AG10803 (cell line): ENCODE measurements at regions not wholly inside any gene's neighbourhood (a gene's known extent, or its start where the extent isn't known, plus 50 kb on each side); places are given as distances from the start of the nearest gene placed in this dataset.

ENCODE experiments used
- DNase-seq: peaks from one replicate; pipeline ENCODE4 v3.0.0; 2010; ENCODE audit warnings: low read depth
- H3K4me3 ChIP-seq: 2 replicates; pipeline ENCODE4 v1.5.1; 2011; ENCODE audit warnings: mild to moderate bottlenecking, low read length, control low read depth
- CTCF ChIP-seq: conservative IDR thresholded peaks from 2 replicates; pipeline ENCODE4 v1.5.1; 2011; ENCODE audit warnings: mild to moderate bottlenecking, low read length, control low read depth, inconsistent platforms

DNA sequence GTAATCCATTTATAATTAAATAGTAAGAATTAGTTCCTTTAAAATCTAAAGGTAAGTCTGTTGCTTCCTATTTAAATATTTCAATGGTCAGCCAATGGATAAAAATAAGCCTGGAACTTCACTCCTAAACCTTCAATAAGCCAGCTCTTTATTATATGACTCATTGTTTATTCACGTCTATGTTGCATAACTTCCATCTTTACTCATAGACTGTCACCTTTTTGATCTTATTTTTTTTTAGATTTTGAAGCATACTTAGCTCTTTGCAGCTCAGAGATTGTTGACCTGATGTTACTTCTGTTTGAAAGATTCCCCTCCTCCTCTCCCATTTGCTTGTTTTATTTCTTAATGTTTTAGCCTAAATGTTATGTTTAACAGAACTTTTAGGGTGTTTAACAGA is 1571.2 kb upstream of the RAG2 start:
- DNase-seq = no peak
- H3K4me3 ChIP-seq = no peak overlapping the region
- no peak for TF ChIP-seq CTCF

GRCh38 chr11:38163526-38163925 is 1565.5 kb upstream of the RAG2 start:
- TF ChIP-seq CTCF = no peak
- no peak overlapping the region for H3K4me3 ChIP-seq
- no peak for DNase-seq

DNA sequence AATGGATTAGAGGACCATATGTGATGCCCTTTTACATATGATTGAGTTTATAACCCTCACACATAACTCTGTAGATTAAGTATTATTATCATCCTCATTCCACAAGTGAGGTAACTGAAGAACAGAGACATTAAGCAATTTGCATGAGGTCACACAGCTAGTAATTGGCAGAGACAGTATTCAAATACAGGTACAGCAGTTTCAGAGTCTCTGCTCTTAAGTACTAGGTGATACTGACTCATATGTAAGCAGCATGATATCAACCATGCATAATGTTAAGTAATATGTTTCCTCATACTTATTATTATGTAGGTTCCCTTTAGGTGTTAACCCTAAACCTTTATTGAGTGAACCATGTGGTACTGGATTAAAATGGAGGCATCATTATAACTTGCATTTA is 1562.4 kb upstream of the RAG2 start:
- no peak for TF ChIP-seq CTCF
- H3K4me3 ChIP-seq = no peak overlapping the region
- no peak for DNase-seq

DNA sequence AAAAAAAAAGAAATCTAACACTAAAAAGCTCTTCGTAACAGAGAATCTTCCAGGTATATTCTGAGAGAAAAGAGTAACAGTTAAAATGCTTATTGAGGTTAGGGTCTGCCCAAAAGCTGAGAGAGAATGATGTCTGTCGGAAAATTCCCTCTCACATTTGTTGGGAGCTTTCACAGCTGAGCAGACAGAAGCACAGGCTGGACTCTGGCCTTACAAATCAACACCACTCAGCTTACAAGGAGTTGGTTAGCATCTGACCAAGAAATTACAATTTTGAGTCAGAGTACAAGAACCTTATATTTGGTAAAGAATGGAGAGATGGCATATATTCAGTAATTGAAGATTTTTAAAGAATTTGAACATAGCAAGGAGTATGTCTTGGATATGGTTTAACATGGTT is 1561.0 kb upstream of the RAG2 start:
- DNase-seq = no peak
- no peak overlapping the region for H3K4me3 ChIP-seq
- TF ChIP-seq CTCF = no peak

DNA sequence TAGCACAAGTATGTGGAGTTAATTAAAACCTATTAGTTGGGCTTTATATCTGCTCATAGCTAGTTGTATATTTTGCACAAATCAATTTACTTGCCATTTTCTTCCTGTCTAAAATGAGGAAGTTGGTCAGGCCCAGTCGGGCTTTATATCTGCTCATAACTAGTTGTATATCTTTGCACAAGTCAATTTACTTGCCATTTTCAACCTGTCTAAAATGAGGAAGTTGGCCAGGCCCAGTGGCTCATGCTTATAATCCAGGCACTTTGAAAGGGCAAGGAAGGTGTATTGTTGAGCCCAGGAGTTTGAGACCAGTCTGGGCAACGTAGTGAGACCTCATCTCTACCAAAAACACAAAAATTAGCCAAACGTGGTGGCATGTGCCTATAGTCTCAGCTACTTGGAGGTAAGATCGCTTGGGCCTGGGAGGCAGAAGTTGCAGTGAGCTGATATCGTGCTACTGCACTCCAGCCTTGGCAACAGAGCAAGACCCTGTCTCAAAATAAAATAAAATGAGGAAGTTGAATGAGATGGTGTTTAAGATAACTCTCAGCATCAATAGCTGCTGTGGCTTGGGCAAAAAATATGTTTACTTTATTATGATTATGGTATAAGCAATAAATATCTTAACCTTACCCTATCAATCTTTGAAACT is 1558.6 kb upstream of the RAG2 start:
- no peak for DNase-seq
- H3K4me3 ChIP-seq = no peak overlapping the region
- TF ChIP-seq CTCF = no peak

DNA sequence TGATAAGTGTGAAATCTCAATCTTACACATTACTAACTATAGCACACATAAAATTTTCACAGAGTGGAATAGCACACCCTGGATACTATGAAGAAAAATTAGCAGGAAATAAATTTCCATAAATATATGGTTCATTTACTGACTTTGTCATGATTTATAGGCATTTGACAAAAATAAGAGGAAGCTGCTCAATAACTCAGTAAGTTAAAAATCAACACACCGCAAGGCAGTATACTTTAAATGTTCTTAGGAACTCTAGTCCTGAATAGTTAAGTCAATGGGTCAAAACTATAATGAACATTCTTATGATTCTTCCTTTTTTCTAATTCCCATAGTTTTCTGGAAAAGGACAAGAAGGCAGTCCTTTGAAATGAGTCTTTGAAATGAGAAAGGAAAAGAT is 1557.8 kb upstream of the RAG2 start:
- no peak for TF ChIP-seq CTCF
- DNase-seq = no peak
- H3K4me3 ChIP-seq = no peak overlapping the region

DNA sequence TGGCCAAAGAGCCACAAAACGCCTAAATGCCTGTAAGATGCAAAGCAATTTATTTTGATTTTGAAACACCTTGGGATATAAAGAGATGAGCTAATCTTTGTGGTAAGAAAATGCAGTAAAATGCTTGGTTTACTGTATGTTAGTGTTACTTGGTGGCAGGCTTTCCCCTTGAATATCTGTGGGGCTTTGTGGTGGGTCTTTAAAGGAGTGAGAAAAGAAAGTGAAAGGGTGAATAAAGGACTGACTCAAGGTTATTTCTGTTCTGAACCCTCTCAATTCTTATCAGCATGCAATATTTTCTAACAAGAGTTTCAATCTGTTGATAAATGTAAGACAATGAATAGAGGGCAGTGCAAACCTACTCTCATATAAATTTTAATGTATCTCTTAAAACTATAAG is 1555.9 kb upstream of the RAG2 start:
- DNase-seq = no peak
- H3K4me3 ChIP-seq = no peak overlapping the region
- TF ChIP-seq CTCF = no peak
